Transverse colon (tissue), 4 donors: ENCODE measurements at regions not wholly inside any gene's neighbourhood (a gene's known extent, or its start where the extent isn't known, plus 50 kb on each side); places are given as distances from the start of the nearest gene placed in this dataset.

ENCODE experiments used
- POLR2AphosphoS5 ChIP-seq, 3 donors: sonication (generic); formaldehyde crosslinking; IDR thresholded peaks; one replicate each; pipeline ENCODE4 v1.6.1; 2016; ENCODE audit warnings: antibody characterized with exemption in 3 of 3
- TF ChIP-seq, protein P1 (sequence below), 5 experiments: fragments of 200-600 bp in 3 of 5; fragments of 450-650 bp in 2 of 5; sonication (generic) in 3 of 5; IDR thresholded peaks; 1 replicate in 2 of 5; 2 replicates in 3 of 5; pipeline ENCODE4 v1.5.1; 2016 to 2017; ENCODE audit warnings: antibody characterized with exemption in 5 of 5, inconsistent platforms in 3 of 5, mild to moderate bottlenecking in 2 of 5, moderate library complexity in 1 of 5

GRCh38 chr13:97127842-97128241 is 94.3 kb upstream of the MBNL2 start:
- TF ChIP-seq, protein P1, sequence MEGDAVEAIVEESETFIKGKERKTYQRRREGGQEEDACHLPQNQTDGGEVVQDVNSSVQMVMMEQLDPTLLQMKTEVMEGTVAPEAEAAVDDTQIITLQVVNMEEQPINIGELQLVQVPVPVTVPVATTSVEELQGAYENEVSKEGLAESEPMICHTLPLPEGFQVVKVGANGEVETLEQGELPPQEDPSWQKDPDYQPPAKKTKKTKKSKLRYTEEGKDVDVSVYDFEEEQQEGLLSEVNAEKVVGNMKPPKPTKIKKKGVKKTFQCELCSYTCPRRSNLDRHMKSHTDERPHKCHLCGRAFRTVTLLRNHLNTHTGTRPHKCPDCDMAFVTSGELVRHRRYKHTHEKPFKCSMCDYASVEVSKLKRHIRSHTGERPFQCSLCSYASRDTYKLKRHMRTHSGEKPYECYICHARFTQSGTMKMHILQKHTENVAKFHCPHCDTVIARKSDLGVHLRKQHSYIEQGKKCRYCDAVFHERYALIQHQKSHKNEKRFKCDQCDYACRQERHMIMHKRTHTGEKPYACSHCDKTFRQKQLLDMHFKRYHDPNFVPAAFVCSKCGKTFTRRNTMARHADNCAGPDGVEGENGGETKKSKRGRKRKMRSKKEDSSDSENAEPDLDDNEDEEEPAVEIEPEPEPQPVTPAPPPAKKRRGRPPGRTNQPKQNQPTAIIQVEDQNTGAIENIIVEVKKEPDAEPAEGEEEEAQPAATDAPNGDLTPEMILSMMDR (IDR thresholded peaks at IDR 0.05), result no peak
- TF ChIP-seq POLR2AphosphoS5 (IDR thresholded peaks at IDR 0.05), result no peak
